Spinal cord (tissue), 9 donors: ENCODE measurements at regions not wholly inside any gene's neighbourhood (a gene's known extent, or its start where the extent isn't known, plus 50 kb on each side); places are given as distances from the start of the nearest gene placed in this dataset.
A peak's percentile ranks its signal among the peaks of the same experiment; 100 is the strongest.

Experiments used
- DNase-seq, 6 donors: peaks; one replicate each; pipeline versions ENCODE4 v3.0.0 to v3.0.0-alpha.2; 2013 to 2015; ENCODE audit warnings: low spot score in 6 of 6, low read depth in 4 of 6
- H3K27ac ChIP-seq: one replicate; pipeline ENCODE4 v1.5.1; 2013; ENCODE audit warnings: low read depth, low read length, control low read depth
- H3K27me3 ChIP-seq: one replicate; pipeline ENCODE4 v1.6.1; 2013; ENCODE audit warnings: low read length; ENCODE audit not compliant: control insufficient read depth, insufficient read depth
- H3K36me3 ChIP-seq: one replicate; pipeline ENCODE4 v1.6.1; 2013; ENCODE audit warnings: low read length; ENCODE audit not compliant: control insufficient read depth, insufficient read depth
- H3K4me1 ChIP-seq: one replicate; pipeline ENCODE4 v1.6.1; 2013; ENCODE audit warnings: low read length; ENCODE audit not compliant: control insufficient read depth, insufficient read depth
- H3K4me3 ChIP-seq: one replicate; pipeline ENCODE4 v1.5.1; 2013; ENCODE audit warnings: low read depth, low read length, control low read depth
- H3K9me3 ChIP-seq: one replicate; pipeline ENCODE4 v1.6.1; 2013; ENCODE audit warnings: low read length; ENCODE audit not compliant: control insufficient read depth, insufficient read depth
- WGBS: methylation state at CpG from one replicate; pipeline ENCODE4 v1.1.5; 2013; ENCODE audit warnings: missing lambda C conversion rate; ENCODE audit not compliant: insufficient coverage; 5-methylcytosine and 5-hydroxymethylcytosine counted together
- donor health status: healthy.

DNA sequence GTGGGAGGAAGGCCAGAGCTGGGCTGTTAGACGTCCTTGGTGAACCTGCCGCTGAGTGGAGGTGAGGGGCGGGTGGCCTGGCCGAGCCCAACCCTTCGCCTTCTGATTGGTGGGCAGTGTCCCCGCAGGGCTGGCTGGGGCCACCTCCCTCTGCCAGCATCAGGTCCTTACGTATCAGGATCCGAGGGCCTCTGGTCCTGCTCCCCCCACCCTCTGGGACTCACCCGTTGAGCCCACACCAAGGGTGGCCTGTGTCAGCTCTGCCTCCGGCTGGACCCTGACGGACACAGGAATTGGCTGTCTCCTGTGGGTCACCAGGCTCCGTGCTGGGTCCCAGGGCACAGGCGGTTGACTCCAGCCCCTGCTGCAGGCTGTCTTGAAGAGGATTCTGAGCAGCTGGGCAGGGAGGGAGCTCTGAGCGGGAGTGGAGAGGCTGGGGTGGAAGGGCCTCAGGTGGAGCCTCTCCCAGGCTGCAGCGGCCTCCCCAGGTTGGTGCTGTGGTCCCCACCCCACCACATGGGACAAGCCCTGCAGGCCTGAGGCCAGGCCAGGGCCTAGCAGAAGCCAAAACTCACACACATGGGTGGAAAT lies 58.4 kb upstream of the NKX1-1 start:
- 72% methylated on average over 13 of the region's 15 CpGs for WGBS
- Histone ChIP-seq H3K36me3 (no peaks in the 10 kb centered on the region), H3K4me3 (no peak overlapping the region), H3K9me3 (no peaks in the 10 kb centered on the region), H3K4me1 (peaks cover 18% of the 10 kb centered on the region), H3K27ac (no peak overlapping the region), H3K27me3 (peaks cover 54% of the 10 kb centered on the region)
- DNase-seq, result no peak

DNA sequence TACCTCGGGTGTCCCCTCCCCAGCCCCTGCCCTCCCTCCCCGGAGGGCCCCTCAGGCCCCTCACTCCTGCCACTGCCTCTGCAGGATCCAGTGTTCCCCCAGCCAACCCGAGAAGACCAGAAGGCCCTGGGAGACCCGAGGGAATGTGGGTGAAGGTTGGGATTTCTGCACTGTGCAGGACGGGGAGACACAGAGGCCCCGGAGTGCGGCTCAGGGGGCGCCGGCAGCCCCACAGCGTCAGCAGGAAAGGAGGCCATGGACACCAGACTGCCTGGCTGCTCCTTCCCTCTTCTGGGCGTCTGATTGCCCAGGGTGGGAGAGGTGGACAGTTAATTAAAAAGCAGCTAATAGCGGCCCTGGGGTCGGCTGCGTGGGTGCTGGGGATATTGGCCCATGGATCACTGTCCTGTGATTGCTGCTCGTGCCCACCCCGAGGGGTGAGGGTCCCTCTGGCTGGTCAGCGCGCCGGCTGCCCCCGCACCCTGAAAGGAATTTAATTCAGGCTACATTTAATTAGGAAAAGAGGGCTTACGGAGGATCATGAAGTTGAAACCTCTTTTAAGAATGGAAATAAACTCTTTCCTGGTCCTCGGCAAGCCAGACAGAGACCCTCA lies 57.8 kb upstream of the NKX1-1 start:
- no peak overlapping the region for H3K27ac ChIP-seq
- DNase-seq, result no peak
- peaks cover 24% of the 10 kb centered on the region for H3K4me1 ChIP-seq
- no peaks in the 10 kb centered on the region for H3K9me3 ChIP-seq
- peaks cover 58% of the 10 kb centered on the region for H3K27me3 ChIP-seq
- H3K4me3 ChIP-seq, result no peak overlapping the region
- 80% methylated on average over 19 of the region's 22 CpGs for WGBS
- H3K36me3 ChIP-seq, result no peaks in the 10 kb centered on the region

DNA sequence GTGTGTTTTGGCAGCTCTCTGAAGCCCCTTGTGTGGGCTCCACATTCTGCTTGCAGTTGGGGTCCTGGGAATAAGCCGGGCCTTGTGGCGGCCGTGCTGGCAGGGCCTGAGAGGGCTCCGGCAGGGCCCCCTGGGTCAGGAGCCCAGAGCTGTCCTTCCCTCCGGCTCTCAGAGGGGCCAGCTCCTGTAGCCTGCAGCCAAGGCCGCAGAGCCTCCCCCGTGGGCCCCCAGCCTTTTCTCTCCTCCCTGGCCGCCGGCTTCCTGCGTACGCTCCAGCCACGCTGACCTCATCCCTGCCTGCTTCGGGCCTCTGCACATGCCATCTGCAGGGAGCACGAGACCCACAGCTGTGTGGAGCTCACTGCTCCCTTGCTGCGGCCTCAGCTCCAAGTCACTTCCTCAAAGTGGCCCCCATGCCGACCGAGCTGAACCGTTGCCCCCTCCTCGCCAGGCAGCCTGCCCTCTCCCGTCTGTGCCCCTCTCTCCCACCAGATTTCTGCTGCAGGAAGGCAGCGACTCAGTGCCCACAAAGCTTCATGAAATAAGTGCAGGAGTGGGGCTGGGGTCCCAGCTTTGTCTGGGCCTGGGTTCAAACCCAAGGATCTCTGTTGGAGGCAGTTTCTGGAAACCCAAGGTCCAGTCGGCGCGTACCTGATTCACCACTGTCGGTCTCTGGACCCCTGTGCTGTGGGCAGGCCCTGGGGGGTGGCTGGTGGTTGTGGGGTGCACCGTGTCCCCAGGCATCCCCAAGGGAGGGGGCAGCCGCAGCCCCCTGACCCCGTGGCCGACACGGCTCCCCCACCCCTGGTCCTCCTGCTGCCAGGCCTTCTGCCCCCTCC lies 57.1 kb upstream of the NKX1-1 start:
- H3K4me1 ChIP-seq, result peaks cover 30% of the 10 kb centered on the region
- WGBS, result 42% methylated on average over 25 of the region's 30 CpGs
- H3K9me3 ChIP-seq, result no peaks in the 10 kb centered on the region
- no peak overlapping the region for H3K4me3 ChIP-seq
- peak in 3 of 6 donors; percentile 1 to 20 (median 7) for DNase-seq
- no peaks in the 10 kb centered on the region for H3K36me3 ChIP-seq
- no peak overlapping the region for H3K27ac ChIP-seq
- peaks cover 65% of the 10 kb centered on the region for H3K27me3 ChIP-seq

DNA sequence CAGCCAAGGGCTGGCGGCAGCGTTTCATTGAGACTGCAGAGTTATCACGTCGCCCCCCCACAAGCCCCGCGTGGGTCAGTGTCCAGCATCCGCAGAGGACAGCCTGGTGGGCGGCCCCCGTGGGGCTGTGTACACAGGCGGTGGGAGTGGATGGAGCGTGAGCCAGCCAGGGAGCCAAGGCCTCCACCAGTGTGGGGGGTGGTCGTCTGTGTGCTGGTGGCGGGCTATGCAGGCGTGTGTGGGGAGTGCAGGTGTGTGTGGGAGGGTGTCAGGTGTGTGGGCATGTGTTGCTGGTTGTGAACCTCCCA lies 56.5 kb upstream of the NKX1-1 start:
- 79% methylated on average over 14 of the region's 14 CpGs for WGBS
- Histone ChIP-seq H3K36me3 (no peaks in the 10 kb centered on the region), H3K9me3 (no peaks in the 10 kb centered on the region), H3K4me1 (peaks cover 30% of the 10 kb centered on the region), H3K27me3 (peaks cover 68% of the 10 kb centered on the region), H3K27ac (no peak overlapping the region), H3K4me3 (no peak overlapping the region)
- no peak for DNase-seq

DNA sequence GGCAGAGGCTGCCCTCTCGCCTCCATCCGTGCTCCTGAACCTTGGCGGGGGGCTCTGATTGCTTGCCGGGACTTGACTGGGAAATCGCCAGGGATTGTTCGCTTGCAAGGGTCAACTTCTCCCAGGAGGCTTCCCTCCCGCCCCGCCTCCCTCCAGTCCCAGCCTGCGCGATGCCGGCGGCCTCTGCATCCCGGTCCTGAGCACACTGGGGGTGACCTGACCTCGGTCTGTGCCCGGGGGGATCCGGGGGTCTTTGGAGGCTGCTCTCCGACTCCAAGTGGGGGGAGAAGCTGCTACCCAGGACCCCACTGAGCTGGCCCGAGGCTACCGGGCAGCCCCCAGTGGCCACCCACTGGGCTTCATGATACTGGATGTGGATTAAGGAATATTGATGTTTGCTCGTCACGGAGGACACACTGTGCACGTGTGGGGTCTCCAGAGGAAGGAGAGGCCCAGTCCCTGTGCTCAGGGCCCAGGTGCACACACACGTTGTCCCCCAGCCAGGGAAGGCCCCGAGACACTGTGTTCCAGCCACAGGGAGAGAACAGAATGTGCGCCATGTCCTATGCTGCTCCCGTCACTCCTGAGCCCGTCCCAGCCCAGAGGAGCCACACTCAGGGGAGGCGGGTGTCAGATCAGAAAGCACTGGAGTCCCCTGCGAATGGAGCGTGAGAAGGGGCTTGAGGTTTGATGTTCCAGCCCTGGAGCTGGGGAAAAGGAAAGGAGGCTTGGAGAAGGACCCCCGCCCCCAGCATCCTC lies 55.9 kb upstream of the NKX1-1 start:
- Histone ChIP-seq H3K4me1 (peaks cover 30% of the 10 kb centered on the region), H3K27me3 (peaks cover 68% of the 10 kb centered on the region), H3K36me3 (no peaks in the 10 kb centered on the region), H3K4me3 (no peak overlapping the region), H3K9me3 (no peaks in the 10 kb centered on the region), H3K27ac (no peak overlapping the region)
- WGBS, result 40% methylated on average over 27 of the region's 31 CpGs
- DNase-seq, result no peak

DNA sequence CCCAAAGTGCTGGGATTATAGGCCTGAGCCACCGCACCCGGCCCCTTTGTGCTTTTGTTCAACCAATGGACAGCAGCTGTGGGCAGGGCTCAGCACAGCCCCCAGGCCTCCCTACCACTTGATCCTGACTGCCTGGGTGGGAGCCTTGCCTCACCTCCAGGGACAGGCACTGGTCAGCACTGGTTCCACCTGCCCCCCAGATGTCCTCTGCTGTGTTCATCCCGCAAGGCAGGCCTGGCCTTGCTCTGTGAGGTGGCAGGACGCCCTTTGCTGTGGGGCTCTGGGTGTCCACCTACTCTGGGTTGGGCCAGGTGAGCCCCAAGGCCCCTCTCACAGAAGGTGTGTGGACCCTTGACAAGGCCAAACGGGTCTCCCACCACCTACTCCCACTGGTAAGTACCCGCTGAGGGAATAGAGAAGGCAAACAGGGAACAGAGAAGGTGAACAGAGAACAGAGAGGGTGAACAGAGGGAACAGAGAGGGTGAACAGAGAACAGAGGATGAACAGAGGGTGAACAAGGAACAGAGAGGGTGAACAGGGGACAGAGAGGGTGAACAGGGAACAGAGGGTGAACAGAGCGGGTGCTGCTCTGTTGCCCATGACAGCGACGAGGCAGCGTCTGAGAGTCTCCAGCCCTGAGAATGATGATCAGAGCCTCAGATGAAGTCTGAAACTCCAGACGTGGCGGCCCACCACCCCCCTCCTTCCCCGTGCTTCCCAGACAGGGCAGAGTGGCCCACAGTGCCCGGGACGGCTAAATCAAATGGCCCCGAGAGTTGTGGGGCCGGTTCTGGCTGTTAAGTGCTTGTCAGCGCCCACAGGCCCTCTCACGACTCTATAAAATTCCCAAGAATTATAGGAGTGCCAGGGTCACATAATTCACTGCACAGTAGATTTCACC lies 55.0 kb upstream of the NKX1-1 start:
- no peak for DNase-seq
- H3K27me3 ChIP-seq, result peaks cover 69% of the 10 kb centered on the region
- H3K9me3 ChIP-seq, result no peaks in the 10 kb centered on the region

DNA sequence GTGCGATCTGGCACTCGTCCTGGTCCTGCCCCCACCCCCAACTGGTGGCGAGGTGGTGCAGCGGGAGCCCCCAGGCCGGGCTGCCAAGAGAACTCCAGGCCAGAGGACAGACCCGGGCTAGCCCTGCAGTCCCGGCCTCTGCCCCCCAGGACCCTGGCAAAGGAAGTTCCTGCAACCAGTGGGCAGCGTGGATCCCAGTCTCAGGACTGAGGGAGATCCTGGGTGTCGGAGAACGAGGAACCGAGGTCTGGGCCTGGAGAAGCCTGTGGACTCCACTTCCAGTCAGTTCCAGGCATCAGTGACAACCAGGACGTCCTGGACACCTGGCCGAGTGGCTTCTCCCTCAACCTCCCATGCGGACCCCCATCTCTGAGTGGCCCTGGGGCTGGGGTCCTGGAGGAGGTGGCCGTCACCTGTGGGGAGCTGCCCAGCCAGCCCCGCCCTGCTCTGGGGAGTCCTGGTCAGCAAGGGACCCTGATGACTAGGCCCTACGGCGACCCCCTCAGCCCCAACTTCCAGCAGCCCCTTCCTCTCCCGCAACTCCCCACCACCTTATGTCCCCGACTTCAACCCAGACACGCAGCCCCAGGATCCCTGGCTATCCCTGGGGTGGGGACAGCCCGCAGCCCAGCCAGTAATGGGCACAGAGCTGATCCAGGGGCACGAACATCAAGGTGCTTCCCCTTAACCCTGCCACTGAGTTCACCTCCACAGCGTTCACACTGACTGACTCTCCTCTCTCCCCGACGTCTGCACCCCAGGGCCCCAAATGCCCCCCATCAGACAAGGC lies 53.7 kb upstream of the NKX1-1 start:
- Histone ChIP-seq H3K36me3 (no peaks in the 10 kb centered on the region), H3K27ac (no peak overlapping the region), H3K4me1 (peaks cover 30% of the 10 kb centered on the region), H3K4me3 (no peak overlapping the region), H3K9me3 (no peaks in the 10 kb centered on the region), H3K27me3 (peaks cover 65% of the 10 kb centered on the region)
- DNase-seq, result no peak
- WGBS, result 54% methylated on average over 26 of the region's 26 CpGs

More for the DNA sequence above, 55.0 kb upstream of the NKX1-1 start:
- 64% methylated on average over 18 of the region's 19 CpGs for WGBS
- no peak overlapping the region for H3K4me3 ChIP-seq
- H3K36me3 ChIP-seq, result no peaks in the 10 kb centered on the region
- no peak overlapping the region for H3K27ac ChIP-seq
- H3K4me1 ChIP-seq, result peaks cover 30% of the 10 kb centered on the region

DNA sequence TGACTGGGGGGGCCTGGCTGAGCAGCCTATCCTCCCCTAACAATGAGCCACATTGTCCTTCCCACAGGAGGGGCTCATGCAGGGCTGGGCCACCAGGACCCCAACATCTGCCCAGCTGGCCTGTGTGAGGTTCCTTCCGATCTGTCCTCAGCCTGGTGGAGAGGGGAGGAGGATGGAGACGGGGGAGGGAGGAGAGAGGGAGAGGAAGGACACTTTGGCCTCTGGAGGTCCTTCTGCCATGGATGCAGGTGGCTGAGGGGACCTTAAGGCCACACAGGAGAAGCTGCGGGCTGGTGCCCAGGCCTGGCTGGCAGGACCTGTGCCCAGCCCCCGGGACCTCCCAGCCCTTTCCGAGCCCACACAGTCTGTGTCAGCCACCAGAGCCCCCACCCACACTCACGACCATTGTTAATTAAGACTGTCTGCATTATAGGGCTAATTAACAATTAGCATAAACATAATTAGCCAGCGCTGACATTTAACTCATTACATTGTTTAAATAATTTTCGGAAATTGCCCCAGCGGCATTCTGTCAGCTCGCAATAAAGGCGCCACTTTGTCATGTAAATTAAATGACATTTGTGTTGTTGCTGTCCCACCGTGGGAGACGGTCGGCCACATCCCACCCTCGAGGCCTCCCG lies 53.0 kb upstream of the NKX1-1 start:
- H3K27ac ChIP-seq, result no peak overlapping the region
- peak in 1 of 6 donors; percentile 65 for DNase-seq
- 17% methylated on average over 10 of the region's 16 CpGs for WGBS
- H3K27me3 ChIP-seq, result peaks cover 60% of the 10 kb centered on the region
- no peak overlapping the region for H3K4me3 ChIP-seq
- no peaks in the 10 kb centered on the region for H3K9me3 ChIP-seq
- peaks cover 30% of the 10 kb centered on the region for H3K4me1 ChIP-seq
- no peaks in the 10 kb centered on the region for H3K36me3 ChIP-seq
